Transverse colon (tissue), 4 donors: ENCODE measurements at regions not wholly inside any gene's neighbourhood (a gene's known extent, or its start where the extent isn't known, plus 50 kb on each side); places are given as distances from the start of the nearest gene placed in this dataset.

Experiments
- POLR2AphosphoS5 ChIP-seq, 3 donors: sonication (generic); formaldehyde crosslinking; IDR thresholded peaks; one replicate each; pipeline ENCODE4 v1.6.1; 2016; ENCODE audit warnings: antibody characterized with exemption in 3 of 3
- TF ChIP-seq, protein P1 (sequence below), 5 experiments: fragments of 200-600 bp in 3 of 5; fragments of 450-650 bp in 2 of 5; sonication (generic) in 3 of 5; IDR thresholded peaks; 1 replicate in 2 of 5; 2 replicates in 3 of 5; pipeline ENCODE4 v1.5.1; 2016 to 2017; ENCODE audit warnings: antibody characterized with exemption in 5 of 5, inconsistent platforms in 3 of 5, mild to moderate bottlenecking in 2 of 5, moderate library complexity in 1 of 5

DNA sequence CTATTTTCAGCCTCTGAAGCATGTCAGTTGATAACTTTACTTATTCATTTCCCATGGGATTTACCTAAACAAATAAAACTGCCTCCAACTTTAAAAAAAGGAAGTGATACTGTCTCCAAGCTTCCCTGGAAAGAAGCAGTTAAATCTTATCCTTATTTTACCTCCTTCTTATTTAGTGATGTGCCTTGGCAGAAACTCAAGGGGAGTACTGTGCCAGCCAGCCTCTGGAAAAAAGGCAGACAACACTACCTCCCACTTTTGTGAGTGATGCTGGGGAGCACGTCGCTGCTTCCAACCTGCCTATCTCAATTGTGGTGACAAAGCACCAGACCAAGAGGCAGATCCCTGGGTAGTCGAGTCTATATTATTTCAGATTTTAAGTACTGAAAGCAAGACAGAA lies 765.6 kb downstream of the DIAPH3 start:
- TF ChIP-seq, protein P1, sequence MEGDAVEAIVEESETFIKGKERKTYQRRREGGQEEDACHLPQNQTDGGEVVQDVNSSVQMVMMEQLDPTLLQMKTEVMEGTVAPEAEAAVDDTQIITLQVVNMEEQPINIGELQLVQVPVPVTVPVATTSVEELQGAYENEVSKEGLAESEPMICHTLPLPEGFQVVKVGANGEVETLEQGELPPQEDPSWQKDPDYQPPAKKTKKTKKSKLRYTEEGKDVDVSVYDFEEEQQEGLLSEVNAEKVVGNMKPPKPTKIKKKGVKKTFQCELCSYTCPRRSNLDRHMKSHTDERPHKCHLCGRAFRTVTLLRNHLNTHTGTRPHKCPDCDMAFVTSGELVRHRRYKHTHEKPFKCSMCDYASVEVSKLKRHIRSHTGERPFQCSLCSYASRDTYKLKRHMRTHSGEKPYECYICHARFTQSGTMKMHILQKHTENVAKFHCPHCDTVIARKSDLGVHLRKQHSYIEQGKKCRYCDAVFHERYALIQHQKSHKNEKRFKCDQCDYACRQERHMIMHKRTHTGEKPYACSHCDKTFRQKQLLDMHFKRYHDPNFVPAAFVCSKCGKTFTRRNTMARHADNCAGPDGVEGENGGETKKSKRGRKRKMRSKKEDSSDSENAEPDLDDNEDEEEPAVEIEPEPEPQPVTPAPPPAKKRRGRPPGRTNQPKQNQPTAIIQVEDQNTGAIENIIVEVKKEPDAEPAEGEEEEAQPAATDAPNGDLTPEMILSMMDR (IDR thresholded peaks at IDR 0.05) = no peak
- TF ChIP-seq POLR2AphosphoS5 (IDR thresholded peaks at IDR 0.05) = no peak
